ENCODE measurements at regions not wholly inside any gene's neighbourhood (a gene's known extent, or its start where the extent isn't known, plus 50 kb on each side); places are given as distances from the start of the nearest gene placed in this dataset.

GRCh38 chr15:67006083-67007065 is 59.0 kb upstream of the SMAD3 start:
- no peak for DNase-seq

- no peak for DNase-seq
These were observed 55.5 kb upstream of the SMAD3 start for GRCh38 chr15:67009576-67010569.

GRCh38 chr15:67010898-67011616 is 54.3 kb upstream of the SMAD3 start:
- DNase-seq: no peak

- DNase-seq: no peak
These were observed 53.8 kb upstream of the SMAD3 start for GRCh38 chr15:67011617-67012005.

- DNase-seq: no peak
These were observed 51.7 kb upstream of the SMAD3 start for GRCh38 chr15:67013696-67014095.

Measured in CD4-positive, alpha-beta T cell treated with Interleukin-4 for 4 hours (primary cell).